ENCODE measurements at regions not wholly inside any gene's neighbourhood (a gene's known extent, or its start where the extent isn't known, plus 50 kb on each side); places are given as distances from the start of the nearest gene placed in this dataset.

- intact Hi-C loops (cut with DNase I; ENCODE audit: low total_unique reads): no loop called here
- H3K27ac ChIP-seq: no peak overlapping the region
- H3K4me3 ChIP-seq: no peak overlapping the region
- H3K9me3 ChIP-seq: no peaks in the 10 kb centered on the region
- H3K4me1 ChIP-seq: no peaks in the 10 kb centered on the region
- no peak for DNase-seq
- 88 to 92% methylated on average over 5 of the region's 5 CpGs for WGBS, 2 donors
- TF ChIP-seq, protein P1, sequence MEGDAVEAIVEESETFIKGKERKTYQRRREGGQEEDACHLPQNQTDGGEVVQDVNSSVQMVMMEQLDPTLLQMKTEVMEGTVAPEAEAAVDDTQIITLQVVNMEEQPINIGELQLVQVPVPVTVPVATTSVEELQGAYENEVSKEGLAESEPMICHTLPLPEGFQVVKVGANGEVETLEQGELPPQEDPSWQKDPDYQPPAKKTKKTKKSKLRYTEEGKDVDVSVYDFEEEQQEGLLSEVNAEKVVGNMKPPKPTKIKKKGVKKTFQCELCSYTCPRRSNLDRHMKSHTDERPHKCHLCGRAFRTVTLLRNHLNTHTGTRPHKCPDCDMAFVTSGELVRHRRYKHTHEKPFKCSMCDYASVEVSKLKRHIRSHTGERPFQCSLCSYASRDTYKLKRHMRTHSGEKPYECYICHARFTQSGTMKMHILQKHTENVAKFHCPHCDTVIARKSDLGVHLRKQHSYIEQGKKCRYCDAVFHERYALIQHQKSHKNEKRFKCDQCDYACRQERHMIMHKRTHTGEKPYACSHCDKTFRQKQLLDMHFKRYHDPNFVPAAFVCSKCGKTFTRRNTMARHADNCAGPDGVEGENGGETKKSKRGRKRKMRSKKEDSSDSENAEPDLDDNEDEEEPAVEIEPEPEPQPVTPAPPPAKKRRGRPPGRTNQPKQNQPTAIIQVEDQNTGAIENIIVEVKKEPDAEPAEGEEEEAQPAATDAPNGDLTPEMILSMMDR (IDR thresholded peaks at IDR 0.05): no peak
- no peak for TF ChIP-seq POLR2A (IDR thresholded peaks at IDR 0.05)
- no peaks in the 10 kb centered on the region for H3K27me3 ChIP-seq
- H3K36me3 ChIP-seq (ENCODE audit: low read depth, missing control alignments): no peaks in the 10 kb centered on the region
Observed at GRCh38 chr4:181755846-181756245, 487.4 kb upstream of the TENM3 start.

GRCh38 chr4:181756451-181757095, 486.6 kb upstream of the TENM3 start:
- no peak for DNase-seq
- H3K9me3 ChIP-seq: no peaks in the 10 kb centered on the region
- no peaks in the 10 kb centered on the region for H3K36me3 ChIP-seq (ENCODE audit: low read depth, missing control alignments)
- intact Hi-C loops (cut with DNase I; ENCODE audit: low total_unique reads): no loop called here
- no peaks in the 10 kb centered on the region for H3K4me1 ChIP-seq
- H3K27me3 ChIP-seq: no peaks in the 10 kb centered on the region
- no peak overlapping the region for H3K27ac ChIP-seq
- WGBS, 2 donors: 84 to 88% methylated on average over 5 of the region's 5 CpGs
- TF ChIP-seq POLR2A (IDR thresholded peaks at IDR 0.05): no peak
- TF ChIP-seq, protein P1 (IDR thresholded peaks at IDR 0.05): no peak
- H3K4me3 ChIP-seq: no peak overlapping the region

GRCh38 chr4:181757098-181757497, 486.1 kb upstream of the TENM3 start:
- no peak for DNase-seq
- TF ChIP-seq POLR2A (IDR thresholded peaks at IDR 0.05): no peak
- TF ChIP-seq, protein P1 (IDR thresholded peaks at IDR 0.05): no peak
- no peak overlapping the region for H3K27ac ChIP-seq

GRCh38 chr4:181757910-181758660, 485.1 kb upstream of the TENM3 start:
- no peak overlapping the region for H3K27ac ChIP-seq
- no peaks in the 10 kb centered on the region for H3K27me3 ChIP-seq
- H3K9me3 ChIP-seq: no peaks in the 10 kb centered on the region
- intact Hi-C loops (cut with DNase I; ENCODE audit: low total_unique reads): no loop called here
- DNase-seq: no peak
- H3K4me1 ChIP-seq: no peaks in the 10 kb centered on the region
- TF ChIP-seq, protein P1 (IDR thresholded peaks at IDR 0.05): no peak
- no peak for TF ChIP-seq POLR2A (IDR thresholded peaks at IDR 0.05)
- H3K4me3 ChIP-seq: no peak overlapping the region
- WGBS, 2 donors: 64 to 67% methylated on average over 8 of the region's 8 CpGs
- no peaks in the 10 kb centered on the region for H3K36me3 ChIP-seq (ENCODE audit: low read depth, missing control alignments)

More at GRCh38 chr4:181757098-181757497, 486.1 kb upstream of the TENM3 start:
- WGBS, 2 donors: 84 to 86% methylated on average over 3 of the region's 3 CpGs
- Histone ChIP-seq H3K27me3 (no peaks in the 10 kb centered on the region), H3K9me3 (no peaks in the 10 kb centered on the region), H3K4me1 (no peaks in the 10 kb centered on the region), H3K4me3 (no peak overlapping the region), H3K36me3 (ENCODE audit: low read depth, missing control alignments) (no peaks in the 10 kb centered on the region)
- intact Hi-C loops (cut with DNase I; ENCODE audit: low total_unique reads): no loop called here
